ENCODE measurements at regions not wholly inside any gene's neighbourhood (a gene's known extent, or its start where the extent isn't known, plus 50 kb on each side); places are given as distances from the start of the nearest gene placed in this dataset.

- Histone ChIP-seq H3K4me3 (ENCODE audit: low read length) (no peak overlapping the region), H3K27me3 (ENCODE audit: insufficient read depth, low read depth, low read length) (no peaks in the 10 kb centered on the region), H2AFZ (ENCODE audit: low read depth, low read length) (no peak overlapping the region), H3K9me3 (ENCODE audit: low read length) (no peaks in the 10 kb centered on the region), H3K4me2 (ENCODE audit: low read length) (no peak overlapping the region), H3F3A (ENCODE audit: insufficient read depth, low read length, poor library complexity, severe bottlenecking) (no peaks in the 10 kb centered on the region), H3K27ac (ENCODE audit: low read length) (no peak overlapping the region), H3K9me2 (ENCODE audit: insufficient read depth, low read length) (no peaks in the 10 kb centered on the region), H3K9ac (ENCODE audit: low read length) (no peak overlapping the region), H4K20me1 (ENCODE audit: insufficient read depth) (no peaks in the 10 kb centered on the region), H3K36me3 (ENCODE audit: insufficient read depth, low read length) (no peaks in the 10 kb centered on the region), H3K79me2 (replicated peaks; ENCODE audit: insufficient read depth, low read length) (no peaks in the 10 kb centered on the region)
- TF ChIP-seq MXI1 (conservative IDR thresholded peaks at IDR 0.05; ENCODE audit: poor library complexity, severe bottlenecking) (no peak), POLR2AphosphoS5 (IDR thresholded peaks at IDR 0.05) (no peak)
Measured at GRCh38 chr13:73952648-73953047, 181.6 kb downstream of the KLF12 start.

DNA sequence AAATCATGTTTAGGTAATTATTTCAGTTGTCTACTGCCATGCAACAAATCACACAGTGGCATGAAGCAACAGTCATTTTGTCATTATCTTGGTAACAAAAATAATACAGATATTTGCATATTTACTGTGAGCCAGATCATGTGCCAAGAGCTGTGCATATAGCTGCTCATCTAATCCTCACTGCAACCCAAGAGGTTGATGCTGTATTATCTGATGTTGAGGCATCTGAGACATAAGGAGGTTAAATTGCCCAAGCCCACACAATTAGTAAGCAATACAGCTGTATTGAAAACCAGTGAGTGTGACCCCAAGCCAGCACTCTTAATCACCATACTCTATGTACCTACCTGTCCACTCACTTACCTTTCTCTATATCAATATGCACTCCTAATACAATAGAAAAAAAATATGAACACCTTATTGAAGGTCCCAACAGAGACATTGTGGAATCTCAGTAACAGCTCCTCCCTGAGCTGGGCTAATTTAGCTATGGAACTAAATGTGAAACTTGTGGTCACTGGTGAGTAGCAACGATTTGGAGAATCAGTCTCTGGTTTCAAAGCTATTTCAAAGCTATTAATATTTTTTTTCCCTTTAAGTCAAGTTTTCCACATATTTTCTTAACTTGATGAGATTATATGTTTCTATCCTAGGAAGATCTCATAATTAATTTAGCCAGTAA, 185.2 kb downstream of the KLF12 start:
- H3K9ac ChIP-seq (ENCODE audit: low read length): no peak overlapping the region
- no peak overlapping the region for H3K4me3 ChIP-seq (ENCODE audit: low read length)
- H3K79me2 ChIP-seq (replicated peaks; ENCODE audit: insufficient read depth, low read length): no peaks in the 10 kb centered on the region
- no peaks in the 10 kb centered on the region for H4K20me1 ChIP-seq (ENCODE audit: insufficient read depth)
- no peaks in the 10 kb centered on the region for H3K27me3 ChIP-seq (ENCODE audit: insufficient read depth, low read depth, low read length)
- no peaks in the 10 kb centered on the region for H3K9me2 ChIP-seq (ENCODE audit: insufficient read depth, low read length)
- H2AFZ ChIP-seq (ENCODE audit: low read depth, low read length): no peak overlapping the region
- H3K27ac ChIP-seq (ENCODE audit: low read length): no peak overlapping the region
- no peaks in the 10 kb centered on the region for H3K36me3 ChIP-seq (ENCODE audit: insufficient read depth, low read length)
- no peaks in the 10 kb centered on the region for H3K9me3 ChIP-seq (ENCODE audit: low read length)
- H3K4me2 ChIP-seq (ENCODE audit: low read length): no peak overlapping the region
- TF ChIP-seq EP300 (conservative IDR thresholded peaks at IDR 0.05; ENCODE audit: poor library complexity, severe bottlenecking) (no peak), SMC3 (conservative IDR thresholded peaks at IDR 0.05; ENCODE audit: poor library complexity) (no peak), MXI1 (conservative IDR thresholded peaks at IDR 0.05; ENCODE audit: poor library complexity, severe bottlenecking) (no peak), POLR2AphosphoS5 (IDR thresholded peaks at IDR 0.05) (no peak), TAF1 (IDR thresholded peaks at IDR 0.05; ENCODE audit: low read depth) (no peak), EZH2 (IDR thresholded peaks at IDR 0.05; ENCODE audit: borderline replicate concordance, insufficient read depth, low read length, poor library complexity, severe bottlenecking) (no peak), RAD21 (conservative IDR thresholded peaks at IDR 0.05) (no peak), REST (IDR thresholded peaks at IDR 0.05; ENCODE audit: borderline replicate concordance) (no peak)
- no peaks in the 10 kb centered on the region for H3F3A ChIP-seq (ENCODE audit: insufficient read depth, low read length, poor library complexity, severe bottlenecking)

- no peaks in the 10 kb centered on the region for H3K9me2 ChIP-seq (ENCODE audit: insufficient read depth, low read length)
- H3K79me2 ChIP-seq (replicated peaks; ENCODE audit: insufficient read depth, low read length): no peaks in the 10 kb centered on the region
- no peaks in the 10 kb centered on the region for H3K9me3 ChIP-seq (ENCODE audit: low read length)
- H3K27ac ChIP-seq (ENCODE audit: low read length): no peak overlapping the region
- H3F3A ChIP-seq (ENCODE audit: insufficient read depth, low read length, poor library complexity, severe bottlenecking): no peaks in the 10 kb centered on the region
- no peak overlapping the region for H3K9ac ChIP-seq (ENCODE audit: low read length)
- no peak overlapping the region for H3K4me2 ChIP-seq (ENCODE audit: low read length)
- H4K20me1 ChIP-seq (ENCODE audit: insufficient read depth): no peaks in the 10 kb centered on the region
- H3K4me3 ChIP-seq (ENCODE audit: low read length): no peak overlapping the region
- no peak overlapping the region for H2AFZ ChIP-seq (ENCODE audit: low read depth, low read length)
- no peak for TF ChIP-seq TAF1 (IDR thresholded peaks at IDR 0.05; ENCODE audit: low read depth)
- TF ChIP-seq REST (IDR thresholded peaks at IDR 0.05; ENCODE audit: borderline replicate concordance): no peak
- TF ChIP-seq MXI1 (conservative IDR thresholded peaks at IDR 0.05; ENCODE audit: poor library complexity, severe bottlenecking): no peak
- no peak for TF ChIP-seq POLR2AphosphoS5 (IDR thresholded peaks at IDR 0.05)
- no peak for TF ChIP-seq EZH2 (IDR thresholded peaks at IDR 0.05; ENCODE audit: borderline replicate concordance, insufficient read depth, low read length, poor library complexity, severe bottlenecking)
- H3K27me3 ChIP-seq (ENCODE audit: insufficient read depth, low read depth, low read length): no peaks in the 10 kb centered on the region
- H3K36me3 ChIP-seq (ENCODE audit: insufficient read depth, low read length): no peaks in the 10 kb centered on the region
Measured at GRCh38 chr13:73945871-73946270, 188.3 kb downstream of the KLF12 start.

Data from neural cell (in vitro differentiated cells).